CD4-positive, alpha-beta T cell treated with Interleukin-21 for 1 hour (primary cell): ENCODE measurements at regions not wholly inside any gene's neighbourhood (a gene's known extent, or its start where the extent isn't known, plus 50 kb on each side); places are given as distances from the start of the nearest gene placed in this dataset.

ENCODE experiments used
- DNase-seq: peaks from one replicate; pipeline ENCODE4 v3.0.0-alpha.2; 2020

DNA sequence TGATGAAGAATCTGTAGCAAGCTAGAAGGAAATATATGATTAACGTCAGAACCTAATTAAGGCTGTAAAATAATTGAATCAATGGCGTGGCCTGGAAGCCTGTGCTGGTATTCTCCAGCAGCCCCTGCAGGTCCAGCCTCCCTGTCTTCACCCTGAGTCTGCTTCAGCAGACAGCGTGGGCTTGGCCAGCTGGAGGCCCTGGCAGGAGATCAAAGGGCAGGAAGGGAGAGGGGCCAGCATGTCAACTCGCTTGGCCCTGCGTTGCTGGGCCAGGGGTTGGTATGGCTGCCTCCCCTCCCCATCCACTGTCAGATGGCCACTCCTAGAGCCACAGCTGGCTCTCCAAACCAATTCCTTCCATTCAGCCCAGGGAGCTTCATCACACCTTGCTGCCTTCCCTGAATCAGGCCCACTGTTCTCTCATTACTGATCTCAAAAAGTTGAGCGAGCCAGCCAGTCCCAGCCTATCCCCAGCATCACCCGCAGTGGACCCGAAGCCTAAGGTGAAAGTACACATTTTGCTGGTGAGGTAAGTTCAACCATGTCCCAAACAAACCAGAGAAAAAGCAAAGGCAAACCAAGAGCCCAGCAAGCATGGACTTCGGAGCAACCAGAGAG is 228.4 kb upstream of the AGAP1 start:
- DNase-seq = no peak

DNA sequence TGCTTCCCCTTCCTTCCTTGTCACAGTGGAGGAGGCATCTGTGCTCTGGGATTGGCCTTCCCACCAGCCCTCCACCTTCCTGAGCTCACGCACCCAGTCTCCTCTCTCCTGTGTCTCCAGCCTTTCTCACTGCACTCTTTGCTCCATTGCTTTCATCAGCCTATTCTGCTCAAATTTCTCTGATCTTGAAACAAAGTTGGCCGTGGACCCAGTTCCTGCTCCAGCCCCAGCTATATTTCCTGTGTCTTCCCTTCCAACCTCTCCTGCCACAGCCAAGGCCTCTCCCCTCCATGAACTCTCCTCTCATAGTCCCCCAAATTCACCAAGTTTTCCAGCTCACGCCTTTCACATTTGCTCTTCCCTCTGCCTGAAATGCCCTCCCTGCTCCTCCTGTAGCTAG is 226.6 kb upstream of the AGAP1 start:
- DNase-seq = no peak

DNA sequence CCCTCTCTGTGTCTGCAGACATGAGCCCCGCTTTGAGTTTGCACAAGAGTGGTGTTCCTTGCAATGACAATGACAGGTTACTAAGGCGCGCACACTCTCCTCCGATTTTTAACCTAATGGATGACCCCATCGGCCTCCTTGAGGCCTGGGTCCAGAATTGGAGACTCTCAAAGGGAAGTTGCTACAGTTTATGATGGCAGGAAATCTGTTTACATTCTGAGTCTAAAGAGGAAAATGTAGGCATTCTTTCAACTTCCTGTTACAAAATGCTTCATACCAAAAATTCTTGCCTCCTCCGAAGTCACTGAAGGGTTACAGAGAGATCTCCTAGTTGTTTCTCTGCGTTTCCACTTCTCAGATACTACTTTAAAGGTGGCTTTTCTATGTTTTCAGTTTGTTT is 225.3 kb upstream of the AGAP1 start:
- no peak for DNase-seq

DNA sequence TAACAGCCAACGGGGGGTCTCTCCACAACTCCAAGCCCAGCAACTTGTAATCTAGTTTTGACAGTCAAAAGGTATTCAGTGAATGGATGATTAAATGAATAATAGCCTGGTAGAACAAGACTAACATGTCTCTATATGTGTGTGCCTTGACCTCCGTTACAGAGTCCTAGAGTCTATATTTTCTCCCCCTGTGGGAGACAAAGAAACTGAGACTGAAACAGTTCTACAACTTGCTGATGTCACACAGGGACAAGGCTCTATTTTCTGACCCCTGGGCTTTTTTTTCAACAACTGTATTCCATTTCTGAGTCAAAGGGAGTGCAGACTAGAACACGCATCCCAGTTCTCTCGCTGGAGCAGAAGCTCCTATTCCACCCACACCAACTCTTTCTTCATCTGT is 223.6 kb upstream of the AGAP1 start:
- DNase-seq = no peak

DNA sequence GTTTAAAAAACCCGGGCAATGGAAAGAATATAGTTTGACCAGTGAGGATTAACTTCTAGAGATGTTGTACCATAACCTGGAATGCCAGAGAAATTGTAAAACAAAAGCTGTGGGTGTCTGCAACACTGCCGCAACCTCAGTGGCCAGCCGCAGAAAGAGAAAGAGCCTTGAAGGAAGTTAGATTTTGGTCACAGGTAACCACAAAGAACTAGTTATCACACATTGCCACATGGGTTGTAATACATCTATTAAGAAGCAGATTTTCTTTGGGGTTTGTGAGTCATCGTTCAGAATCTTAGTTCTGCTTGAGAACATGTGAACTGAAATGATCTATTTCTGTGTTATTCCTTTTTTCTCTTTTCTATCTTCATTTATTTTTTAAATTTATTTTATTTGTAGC is 222.9 kb upstream of the AGAP1 start:
- peak; percentile 10 for DNase-seq

DNA sequence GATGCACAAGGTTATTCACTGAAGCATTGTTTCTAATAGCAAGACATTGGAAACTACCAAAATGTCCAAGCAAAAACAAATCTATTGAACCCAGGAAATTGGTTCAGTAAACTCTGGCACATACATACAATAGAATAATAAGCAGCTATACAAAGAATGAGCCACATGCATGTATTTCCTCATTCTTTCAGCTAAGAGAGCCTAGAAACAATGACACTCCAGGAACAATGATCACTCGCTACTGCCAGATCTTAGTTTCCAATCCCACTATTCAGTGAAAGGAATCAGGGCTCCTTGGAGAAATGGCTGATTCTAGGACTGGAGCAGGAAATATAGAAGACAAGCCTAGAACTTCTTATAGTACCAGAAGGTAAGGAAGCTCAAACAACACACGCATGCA is 221.9 kb upstream of the AGAP1 start:
- DNase-seq = no peak

DNA sequence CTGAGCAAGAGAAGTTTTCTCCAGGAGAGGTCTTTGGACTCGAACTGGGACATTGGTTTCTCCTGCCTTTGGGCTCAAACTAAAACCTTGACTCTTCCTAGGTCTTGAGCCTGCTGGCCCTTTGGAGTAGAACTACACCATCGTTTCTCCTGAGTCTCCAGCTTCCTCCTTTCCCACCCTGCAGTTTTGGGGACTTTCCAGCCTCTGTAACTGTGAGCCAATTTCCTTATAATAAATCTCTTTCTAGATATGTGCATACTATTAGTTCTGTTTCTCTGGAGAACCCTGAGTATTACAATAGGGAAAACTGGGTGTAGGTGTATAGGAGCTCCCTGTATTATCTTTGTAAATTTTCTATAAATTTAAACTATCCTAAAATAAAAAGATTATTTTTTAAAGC is 219.8 kb upstream of the AGAP1 start:
- DNase-seq = no peak

DNA sequence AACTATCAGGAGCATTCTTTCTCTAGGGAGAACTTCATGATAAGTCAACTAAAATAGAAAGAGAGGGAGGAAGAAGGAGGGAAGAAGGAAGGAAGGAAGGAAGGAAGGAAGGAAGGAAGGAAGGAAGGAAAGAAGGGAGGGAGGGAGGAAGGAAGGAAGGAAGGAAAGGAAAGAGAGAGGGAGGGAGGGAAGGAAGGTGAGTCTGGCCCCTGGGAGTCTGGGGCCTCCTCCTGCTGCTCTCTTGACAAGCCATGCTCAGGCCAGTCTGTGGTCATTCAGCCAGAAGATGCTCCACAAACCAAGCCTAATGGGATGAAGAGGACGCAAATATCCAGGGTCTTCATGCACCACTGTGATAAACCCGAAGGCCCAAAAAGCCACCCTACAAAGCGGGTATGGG is 216.4 kb upstream of the AGAP1 start:
- DNase-seq = no peak

DNA sequence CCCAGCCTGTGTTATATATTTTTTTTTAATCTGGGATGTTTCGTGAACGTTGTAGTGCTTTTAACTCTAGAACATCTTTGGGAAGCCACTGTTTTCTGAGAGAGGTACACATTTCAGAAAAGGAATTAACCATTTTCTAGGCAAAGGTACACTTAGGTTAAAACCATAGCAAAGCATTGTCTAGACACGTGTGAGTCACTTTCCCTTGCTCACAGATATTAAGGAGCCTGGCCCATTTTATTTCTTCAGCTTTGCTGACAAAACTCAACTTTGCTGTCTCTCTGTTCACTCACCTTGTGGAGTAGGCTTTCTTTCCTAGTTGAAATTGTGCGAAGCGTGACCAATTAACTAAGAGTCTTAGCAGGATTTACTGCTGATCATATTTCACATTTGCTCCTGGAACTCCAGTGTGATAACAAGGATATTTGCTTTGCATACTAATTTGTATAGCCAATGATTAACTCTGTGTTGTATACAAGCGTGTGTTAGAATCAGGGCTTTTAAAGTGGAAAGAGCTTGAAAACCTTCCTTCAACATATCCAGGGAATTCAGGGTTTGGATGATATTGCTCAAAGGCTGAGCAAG is 215.0 kb upstream of the AGAP1 start:
- DNase-seq = no peak

DNA sequence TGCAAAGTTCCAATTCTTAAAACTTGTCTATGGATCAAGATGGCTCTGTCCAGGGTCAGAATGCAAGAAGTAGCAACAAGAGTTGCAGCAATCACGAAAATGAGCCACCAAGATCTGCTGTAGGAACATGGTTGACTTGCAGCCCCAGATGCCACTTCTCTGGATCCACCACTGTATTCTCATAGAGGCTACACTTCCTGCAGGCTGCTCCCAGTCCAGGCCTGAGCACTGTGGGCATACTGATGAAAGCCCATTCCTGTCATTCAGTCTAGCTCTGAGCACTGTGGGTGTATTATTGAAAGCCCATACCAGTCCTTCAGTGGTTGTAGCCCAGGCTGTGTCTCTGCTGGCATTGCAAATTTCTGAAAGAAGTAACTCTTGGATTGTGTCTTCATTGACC is 213.9 kb upstream of the AGAP1 start:
- no peak for DNase-seq

DNA sequence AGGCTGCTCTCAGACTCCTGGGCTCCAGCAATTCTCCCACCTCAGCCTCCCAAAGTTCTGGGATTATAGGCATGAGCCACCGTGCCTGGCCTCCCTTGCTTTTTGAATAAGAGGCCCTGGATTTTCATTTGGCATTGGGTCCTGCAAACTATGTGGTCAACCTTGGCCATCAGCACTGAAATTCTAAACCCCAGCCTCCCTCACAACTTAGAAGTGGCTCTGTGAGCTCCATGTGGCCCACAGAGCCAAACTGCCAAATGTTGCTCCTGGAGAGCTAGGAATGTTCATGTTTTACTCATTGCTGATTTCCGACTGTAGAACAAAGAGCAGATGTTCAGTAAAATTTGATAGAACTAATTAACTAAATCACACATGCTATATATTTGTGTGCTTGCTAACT is 210.6 kb upstream of the AGAP1 start:
- DNase-seq = no peak

DNA sequence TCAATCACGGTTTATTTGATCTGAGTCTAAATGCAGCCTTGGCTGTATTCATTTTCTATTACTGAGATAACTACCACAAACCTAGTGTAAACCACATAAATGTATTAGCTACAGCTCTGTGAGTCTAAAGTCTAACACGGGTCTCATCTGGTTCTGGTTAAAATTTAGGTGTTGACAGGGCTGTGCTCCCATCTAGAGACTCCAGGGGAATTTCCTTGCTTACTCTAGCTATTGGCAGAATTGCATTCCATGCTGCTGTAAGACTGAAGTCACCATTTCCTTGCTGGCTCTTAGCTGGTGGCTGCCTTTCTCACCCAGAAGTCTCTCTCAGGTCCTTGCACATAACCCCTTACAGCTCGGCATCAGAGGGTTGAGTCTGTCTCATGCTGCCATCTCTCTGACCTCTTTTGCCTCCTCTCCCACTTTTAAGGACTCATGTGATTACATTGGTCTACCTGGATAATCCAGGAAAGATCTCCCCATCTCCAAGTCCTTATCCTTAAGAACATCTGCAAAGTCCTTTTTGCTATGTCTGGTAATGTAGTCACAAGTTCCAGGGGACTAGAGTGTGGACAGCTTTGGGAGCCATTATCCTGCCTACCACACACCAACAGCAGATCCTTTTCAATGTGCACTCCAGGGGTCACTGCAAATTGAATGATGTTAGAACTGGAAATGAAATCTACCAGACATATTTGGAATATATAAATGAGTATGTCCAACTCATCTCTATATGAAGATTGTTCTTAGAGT is 207.0 kb upstream of the AGAP1 start:
- no peak for DNase-seq

DNA sequence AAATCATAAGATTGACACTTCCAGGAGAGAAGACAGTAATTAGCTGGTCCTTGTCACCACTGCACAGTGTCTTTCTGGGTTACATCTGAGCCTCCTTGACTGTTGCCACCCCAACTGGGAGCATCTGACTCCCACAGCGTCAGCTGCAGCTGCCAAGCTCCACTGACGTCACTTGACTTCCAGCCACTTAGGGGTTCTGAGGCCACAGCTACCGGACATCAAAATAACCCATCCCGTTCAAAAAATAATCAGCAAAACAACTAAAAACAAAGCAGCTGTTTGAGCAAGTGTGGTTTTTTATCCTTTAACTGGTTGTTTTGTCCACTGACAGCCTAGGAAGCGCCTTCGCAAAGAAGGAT is 206.5 kb upstream of the AGAP1 start:
- no peak for DNase-seq

DNA sequence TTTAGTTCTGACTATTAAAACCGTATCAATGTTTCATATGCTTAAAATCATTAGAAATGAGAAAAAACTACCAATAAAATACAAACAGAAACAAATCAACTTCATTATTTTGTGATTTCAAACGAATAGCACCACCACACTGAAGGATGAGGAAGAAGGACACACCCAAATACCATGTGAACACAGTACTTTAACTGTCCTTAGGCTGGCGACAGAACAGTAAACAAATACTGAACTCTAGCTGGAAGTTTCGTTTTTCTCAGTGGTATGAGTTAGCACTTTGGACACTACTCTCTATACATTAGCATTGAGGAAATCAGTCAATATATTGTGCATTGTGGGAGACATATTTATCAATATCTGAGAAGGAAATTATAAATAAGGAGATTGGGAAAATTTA is 202.4 kb upstream of the AGAP1 start:
- no peak for DNase-seq

DNA sequence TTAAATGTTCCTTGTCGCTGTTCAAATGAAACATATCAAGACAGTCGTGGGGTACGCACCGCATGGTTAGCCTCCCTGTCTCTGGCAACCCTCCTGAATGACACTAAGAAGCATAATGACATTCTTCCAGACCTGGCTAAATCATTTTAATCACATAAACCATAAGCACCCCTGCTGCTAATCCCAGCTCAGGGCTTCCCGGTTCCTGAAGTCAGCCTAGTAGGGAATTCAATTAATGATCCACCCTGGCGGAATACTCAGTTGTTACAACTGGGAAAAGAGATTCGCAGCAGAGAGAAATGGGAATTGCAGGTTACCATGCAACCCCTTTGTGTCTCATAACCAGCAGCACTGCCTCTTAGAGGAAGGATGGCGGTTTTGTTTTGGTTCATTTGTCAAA is 200.8 kb upstream of the AGAP1 start:
- DNase-seq = no peak

DNA sequence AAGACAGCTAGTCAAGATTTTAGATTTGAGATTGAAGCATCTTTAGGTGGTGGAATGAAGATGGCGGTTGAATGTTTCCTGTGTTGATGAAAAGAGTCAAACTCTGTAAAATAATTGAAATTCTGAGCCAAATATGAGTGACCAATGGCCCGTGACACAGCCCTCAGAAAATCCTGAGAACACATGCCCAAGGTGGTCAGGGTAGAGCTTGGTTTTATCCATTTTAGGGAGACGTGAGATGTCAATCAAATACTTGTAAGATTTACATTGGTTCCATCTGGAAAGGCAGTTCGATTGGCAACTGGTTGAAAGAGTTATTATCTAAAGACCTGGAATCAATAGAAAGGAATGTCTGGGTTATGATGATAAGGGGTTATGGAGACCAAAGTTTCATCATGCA is 198.0 kb upstream of the AGAP1 start:
- DNase-seq = no peak

DNA sequence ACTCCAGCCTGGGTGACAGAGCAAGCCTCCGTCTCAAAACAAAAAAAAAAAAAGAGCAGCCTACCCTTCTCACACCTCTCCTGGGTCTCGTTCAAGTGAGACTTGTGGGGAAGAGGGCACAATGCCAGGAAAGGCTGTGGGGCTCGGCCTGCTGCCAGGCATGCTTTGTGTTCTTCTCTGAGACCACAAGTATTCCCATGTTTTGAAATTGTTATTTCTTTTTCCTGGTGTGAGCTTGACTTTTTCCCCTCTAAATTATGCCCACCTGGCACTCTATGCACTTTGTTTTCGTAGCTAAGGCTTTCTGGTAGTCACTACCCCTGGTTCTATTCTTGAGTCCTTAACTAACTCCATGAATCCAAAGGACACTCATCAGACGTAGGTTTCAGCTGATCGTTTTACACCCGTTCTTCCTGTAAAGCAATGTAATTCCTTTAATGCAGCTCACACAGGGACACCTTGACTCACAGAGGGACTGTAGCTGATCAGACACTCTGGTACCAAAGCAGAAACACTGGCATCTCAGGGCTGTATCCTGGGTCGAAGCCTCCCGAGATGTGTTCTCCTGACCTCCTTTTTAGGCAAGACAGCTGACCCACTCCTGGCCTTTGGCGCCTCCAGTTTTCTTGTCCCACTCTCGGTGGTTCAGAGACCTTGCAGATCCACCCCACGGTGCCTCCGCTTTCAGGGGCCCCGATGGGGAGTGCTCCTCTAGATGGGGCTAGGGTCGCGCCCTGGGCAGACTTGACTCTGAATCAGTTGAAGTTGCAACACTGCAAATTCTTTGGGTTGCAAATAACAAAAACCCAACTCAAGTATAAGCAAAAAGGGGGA is 193.3 kb upstream of the AGAP1 start:
- no peak for DNase-seq

DNA sequence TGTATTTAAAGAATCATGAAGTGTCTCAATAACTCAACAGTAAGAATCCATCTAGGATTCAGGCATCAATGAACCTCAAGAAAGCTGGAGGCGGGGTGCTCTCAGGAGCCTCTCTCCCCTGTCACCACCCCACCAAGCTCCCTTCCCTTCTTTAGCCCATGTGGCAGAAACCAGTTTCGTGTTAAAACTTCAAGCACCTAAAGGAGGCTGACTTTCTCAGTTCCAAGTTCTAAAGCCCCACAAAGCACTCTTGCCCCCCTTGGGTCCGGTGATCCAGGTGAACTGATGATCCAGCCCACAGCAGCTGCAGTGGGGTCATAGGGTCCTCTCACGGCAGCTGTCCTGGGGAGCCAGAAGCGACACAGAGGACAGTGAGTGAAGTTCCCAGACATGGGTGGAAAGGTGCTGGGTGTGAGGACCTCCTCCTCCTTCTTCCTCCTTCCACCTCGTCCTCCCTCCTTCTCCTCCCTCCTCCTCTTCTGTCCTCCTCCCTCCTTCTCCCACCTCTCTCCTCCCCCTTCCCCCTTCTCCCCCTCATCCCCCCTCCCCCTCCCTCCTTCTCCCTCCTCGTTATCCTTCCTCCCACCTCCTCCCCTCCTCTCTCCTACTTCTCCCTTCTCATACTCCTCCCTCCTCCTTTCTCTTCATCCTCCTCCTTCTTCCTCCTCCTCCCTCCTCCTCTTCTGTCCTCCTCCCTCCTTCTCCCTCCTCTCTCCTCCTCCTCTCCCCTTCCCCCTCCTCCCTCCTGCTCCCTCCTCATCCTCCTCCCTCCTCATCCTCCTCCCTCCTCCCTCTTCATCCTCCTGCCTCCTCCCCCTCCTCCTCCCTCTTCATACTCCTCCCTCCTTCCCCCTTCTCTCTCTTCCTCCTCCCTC is 192.4 kb upstream of the AGAP1 start:
- DNase-seq = no peak

DNA sequence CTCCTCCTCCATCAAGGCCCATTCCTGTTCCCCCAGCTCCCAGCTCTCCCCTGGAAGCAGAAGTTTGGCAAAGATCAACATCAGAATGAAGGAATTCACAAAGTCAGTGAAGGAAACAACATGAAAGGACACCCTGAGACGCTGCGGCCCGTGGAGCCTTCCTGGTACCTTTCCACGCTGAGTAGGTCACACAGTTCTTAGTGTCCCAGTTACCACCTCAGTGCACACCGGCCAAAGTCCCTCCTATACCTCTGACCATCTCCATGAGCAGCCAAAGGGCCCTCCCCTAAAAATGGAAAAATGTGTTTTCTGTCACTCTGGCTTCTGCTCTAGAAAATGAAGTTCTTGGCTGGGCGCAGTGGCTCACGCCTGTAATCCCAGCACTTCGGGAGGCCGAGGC is 191.6 kb upstream of the AGAP1 start:
- no peak for DNase-seq

DNA sequence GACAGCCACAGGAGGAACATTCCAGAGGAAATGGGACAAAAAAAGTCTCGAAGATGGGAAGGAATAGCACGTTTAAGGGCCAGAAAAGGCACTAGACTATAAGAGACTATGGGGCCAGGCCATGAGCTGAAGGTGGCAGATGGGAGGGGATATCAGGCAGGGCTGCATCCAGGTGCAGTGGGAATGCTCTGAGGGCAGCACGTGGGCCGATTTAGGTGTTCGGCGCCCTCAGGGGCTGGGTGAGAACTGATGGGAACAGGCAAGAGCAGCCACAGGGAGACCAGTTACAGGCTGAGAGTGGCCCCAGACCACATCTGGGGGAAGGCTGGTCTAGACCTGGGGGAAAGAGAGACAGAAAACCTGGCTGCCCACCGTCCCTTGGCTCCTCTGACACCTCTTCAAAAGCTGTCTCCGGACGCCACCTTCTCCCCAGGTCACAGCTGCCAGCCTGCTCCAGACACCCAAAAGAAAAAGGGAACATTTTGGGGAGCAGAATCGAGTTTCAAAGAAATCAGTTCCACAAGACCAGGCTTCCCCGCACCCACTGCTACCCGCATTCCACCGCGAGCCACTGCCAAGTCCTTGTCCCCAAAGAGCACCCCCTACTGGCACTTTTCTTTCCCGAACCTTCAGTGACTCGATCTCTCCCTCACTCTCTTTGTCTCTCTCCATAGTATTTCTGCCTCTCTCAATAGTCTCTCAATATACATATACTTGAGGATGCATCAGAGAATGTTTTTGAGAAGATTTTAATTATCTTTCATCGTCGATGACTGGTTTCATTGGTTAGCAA is 190.1 kb upstream of the AGAP1 start:
- no peak for DNase-seq

DNA sequence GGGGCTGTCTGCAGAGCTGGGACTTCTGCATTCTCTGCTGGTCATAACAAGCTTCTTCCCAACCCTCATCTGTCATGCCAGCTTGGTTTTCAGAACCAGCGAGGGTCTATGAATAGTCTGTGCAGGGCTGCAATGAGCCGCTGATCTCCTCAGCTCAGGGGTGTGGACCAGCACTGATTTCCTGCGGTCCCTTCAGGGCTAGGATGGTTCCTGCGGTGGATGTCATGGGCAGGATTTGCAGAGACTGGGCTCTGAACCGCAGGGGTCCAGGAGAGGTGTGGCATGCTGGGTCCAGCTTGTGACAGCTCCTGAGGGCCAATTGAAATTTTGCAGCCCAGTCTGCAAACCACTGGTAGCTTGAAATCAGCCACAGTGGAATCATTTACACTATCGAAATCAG is 188.2 kb upstream of the AGAP1 start:
- no peak for DNase-seq

DNA sequence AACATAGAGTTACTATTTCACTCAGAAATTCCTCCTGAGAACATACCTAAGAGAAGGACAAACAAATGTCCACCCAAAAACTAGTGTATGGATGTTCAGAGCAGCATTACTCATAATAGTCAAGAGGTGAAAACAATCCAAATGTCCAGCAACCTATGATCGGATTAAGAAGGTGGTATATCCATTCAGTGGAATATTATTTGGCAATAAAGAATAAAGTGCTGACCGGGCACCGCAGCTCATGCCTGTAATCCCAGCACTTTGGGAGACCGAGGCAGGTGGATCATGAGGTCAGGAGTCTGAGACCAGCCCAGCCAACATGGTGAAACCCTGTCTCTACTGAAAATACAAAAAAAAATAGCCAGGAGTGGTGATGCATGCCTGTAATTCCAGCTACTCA is 182.8 kb upstream of the AGAP1 start:
- no peak for DNase-seq
